ENCODE measurements at regions not wholly inside any gene's neighbourhood (a gene's known extent, or its start where the extent isn't known, plus 50 kb on each side); places are given as distances from the start of the nearest gene placed in this dataset.

DNA sequence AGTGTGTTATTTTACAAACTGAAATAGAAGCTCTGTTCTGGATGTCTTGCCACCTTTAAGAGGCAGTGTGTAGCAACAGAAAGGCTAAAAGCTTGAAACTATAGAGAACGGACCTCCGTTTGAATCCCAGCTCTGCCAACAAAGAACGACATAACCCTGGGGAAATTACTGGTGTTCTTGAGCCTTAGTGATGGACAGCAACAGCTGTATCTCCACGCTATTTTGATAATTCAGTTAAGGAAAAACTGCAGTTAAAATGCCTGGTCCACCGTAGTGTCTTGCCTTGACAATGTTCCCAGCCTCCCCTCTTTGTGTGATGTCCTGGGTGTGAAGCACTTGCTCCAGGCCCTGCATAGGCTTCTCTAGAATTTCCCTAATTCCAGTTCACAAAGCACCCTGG is 256.8 kb upstream of the HS3ST1 start:
- TF ChIP-seq, protein P1, sequence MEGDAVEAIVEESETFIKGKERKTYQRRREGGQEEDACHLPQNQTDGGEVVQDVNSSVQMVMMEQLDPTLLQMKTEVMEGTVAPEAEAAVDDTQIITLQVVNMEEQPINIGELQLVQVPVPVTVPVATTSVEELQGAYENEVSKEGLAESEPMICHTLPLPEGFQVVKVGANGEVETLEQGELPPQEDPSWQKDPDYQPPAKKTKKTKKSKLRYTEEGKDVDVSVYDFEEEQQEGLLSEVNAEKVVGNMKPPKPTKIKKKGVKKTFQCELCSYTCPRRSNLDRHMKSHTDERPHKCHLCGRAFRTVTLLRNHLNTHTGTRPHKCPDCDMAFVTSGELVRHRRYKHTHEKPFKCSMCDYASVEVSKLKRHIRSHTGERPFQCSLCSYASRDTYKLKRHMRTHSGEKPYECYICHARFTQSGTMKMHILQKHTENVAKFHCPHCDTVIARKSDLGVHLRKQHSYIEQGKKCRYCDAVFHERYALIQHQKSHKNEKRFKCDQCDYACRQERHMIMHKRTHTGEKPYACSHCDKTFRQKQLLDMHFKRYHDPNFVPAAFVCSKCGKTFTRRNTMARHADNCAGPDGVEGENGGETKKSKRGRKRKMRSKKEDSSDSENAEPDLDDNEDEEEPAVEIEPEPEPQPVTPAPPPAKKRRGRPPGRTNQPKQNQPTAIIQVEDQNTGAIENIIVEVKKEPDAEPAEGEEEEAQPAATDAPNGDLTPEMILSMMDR (IDR thresholded peaks at IDR 0.05; ENCODE audit: control extremely low read depth, extremely low read depth, low read depth, missing control alignments) = no peak
- ChIA-PET POLR2A (no interaction called here), CTCF (no interaction called here)
- no peak for DNase-seq (ENCODE audit: extremely low spot score)

DNA sequence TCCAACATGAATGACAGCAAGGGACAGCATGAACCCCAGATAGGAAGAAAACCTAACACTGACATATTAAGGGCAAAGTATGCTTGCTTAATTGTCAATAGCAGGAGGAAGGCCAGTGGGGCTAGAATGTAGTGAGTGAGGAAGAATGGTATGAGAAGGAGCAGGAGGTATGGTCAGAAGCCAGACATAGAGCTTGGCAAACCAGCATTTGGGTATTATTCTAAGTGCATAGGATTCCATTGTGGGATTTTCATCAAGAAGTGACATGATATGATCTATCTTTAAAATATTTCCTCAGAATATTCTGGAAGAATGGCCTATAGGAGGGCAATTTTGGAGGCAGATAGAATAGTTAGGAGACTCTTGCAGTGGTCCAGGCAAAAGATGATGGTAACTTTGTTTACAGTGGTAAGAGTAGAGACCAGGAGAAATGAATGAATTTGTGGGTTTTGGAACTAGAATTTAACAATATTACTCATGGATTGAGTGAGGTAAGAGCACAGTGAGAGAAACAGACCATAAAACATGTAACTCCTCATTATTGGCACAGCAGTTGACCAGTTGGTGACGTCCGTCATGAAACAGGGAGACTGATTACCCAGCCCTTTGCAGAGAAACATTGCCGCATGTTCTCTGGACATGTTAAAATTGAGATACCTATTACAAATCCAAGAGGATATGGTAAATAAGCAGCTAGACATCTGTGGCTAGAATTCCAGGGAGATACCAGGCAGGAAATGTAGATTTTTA is 246.5 kb upstream of the HS3ST1 start:
- ChIA-PET CTCF (no interaction called here), POLR2A (no interaction called here)
- DNase-seq (ENCODE audit: extremely low spot score) = no peak
- TF ChIP-seq, protein P1 (IDR thresholded peaks at IDR 0.05; ENCODE audit: control extremely low read depth, extremely low read depth, low read depth, missing control alignments) = no peak

DNA sequence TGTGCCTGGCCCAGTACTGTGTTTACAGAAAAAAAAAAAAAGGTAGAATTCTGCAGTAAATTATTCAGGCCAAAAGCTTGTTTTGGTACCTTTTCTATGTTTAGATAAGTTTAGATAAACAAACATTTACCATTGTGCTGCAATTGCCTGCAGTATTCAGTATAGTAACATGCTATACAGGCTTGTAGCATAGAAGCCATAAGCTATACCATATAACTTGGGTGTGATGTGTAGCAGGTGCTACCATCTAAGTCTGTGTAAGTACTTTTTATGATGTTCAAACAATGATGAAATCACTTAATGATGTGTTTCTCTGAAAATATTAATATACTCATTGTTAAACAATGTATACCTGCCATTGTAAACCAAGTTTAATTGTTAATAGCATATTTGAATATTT is 241.6 kb upstream of the HS3ST1 start:
- ChIA-PET CTCF (interaction anchor here (1.0 to 2.7 kb wide), 2 partner anchors 9 to 28 kb away, joined by 3 to 7 read pairs; no protein-coding TSS in a partner anchor), POLR2A (no interaction called here)
- DNase-seq (ENCODE audit: extremely low spot score) = no peak
- TF ChIP-seq, protein P1 (IDR thresholded peaks at IDR 0.05; ENCODE audit: control extremely low read depth, extremely low read depth, low read depth, missing control alignments) = no peak

DNA sequence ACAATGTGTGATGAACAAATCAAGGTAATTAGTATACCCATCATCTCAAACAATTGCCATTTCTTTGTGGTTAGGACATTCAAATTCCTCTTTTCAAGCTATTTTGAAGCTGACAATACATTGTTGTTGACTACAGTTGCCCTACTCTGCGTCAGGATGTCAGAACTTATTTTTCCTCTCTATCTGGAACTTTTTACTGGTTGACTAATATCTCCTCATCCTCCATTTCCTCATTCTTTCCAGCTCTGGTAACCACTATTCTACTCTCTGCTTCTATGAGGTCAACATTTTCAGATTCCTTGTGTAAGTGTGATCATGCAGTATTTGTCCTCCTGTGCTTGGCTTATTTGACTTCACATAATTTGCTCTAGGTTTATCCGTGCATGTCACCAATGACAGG is 240.5 kb upstream of the HS3ST1 start:
- no peak for DNase-seq (ENCODE audit: extremely low spot score)
- ChIA-PET CTCF (interaction anchor here (2.7 kb wide), 1 partner anchor 10 kb away, joined by 7 read pairs; no protein-coding TSS in a partner anchor), POLR2A (no interaction called here)
- TF ChIP-seq, protein P1 (IDR thresholded peaks at IDR 0.05; ENCODE audit: control extremely low read depth, extremely low read depth, low read depth, missing control alignments) = no peak

DNA sequence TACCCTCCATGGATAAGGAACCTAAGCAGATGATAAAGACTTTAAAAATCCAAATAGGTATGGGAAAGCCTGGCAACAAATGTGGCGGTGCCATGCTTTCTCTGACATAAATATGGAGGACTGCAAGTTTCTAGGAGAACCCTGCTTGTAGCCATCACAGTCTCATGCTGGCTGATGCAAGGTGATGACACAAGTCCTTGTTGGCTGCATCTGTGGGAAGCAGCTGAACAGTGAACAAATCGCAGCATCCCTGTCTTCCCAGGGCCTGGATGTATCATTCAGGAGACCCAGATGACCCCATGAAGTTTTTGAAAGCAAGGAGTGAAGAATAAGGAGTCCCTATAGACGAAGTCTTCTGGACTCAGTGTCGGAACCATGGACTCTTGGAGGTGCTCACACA is 234.4 kb upstream of the HS3ST1 start:
- ChIA-PET CTCF (no interaction called here), POLR2A (no interaction called here)
- TF ChIP-seq, protein P1 (IDR thresholded peaks at IDR 0.05; ENCODE audit: control extremely low read depth, extremely low read depth, low read depth, missing control alignments) = no peak
- DNase-seq (ENCODE audit: extremely low spot score) = no peak

DNA sequence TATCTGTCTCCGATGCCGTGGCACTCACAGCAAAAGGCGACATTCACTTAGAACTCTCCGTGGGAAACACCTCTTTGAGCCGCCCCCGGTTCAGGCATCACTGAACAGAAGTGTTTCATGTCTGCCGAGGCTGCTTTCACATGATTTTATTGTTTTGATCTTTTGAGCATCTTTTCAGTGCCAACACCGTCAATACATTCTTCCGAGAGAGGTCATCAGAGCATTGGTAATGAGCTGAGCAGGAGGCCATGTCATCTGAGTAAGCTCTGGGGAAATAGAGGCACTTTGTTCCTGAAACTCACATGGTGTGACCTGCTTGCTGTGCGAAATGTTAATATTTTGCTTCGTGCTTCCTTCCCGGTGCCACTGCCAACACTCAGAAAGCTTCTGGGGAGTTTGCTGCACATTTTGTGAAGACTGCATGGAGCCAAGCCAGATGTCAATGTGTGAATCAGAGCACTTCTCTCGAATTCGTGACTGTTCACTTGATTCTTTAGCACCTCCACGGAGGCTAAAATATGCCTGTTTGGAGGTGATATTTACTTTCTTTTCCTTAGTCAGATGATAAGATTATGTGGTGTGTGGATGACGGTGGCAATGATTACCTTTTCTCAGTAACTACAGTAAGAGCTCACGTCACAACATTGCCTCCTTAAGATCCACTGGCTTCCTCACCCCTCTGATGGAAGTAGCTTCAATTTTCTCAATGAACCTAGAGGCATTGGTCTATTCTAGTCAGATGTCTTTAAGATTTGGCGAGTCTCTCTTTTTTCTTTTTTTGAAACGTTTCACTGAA is 222.3 kb upstream of the HS3ST1 start:
- POLR2A ChIA-PET = no interaction called here

More for the DNA sequence above, 222.3 kb upstream of the HS3ST1 start:
- DNase-seq (ENCODE audit: extremely low spot score) = no peak
- TF ChIP-seq, protein P1 (IDR thresholded peaks at IDR 0.05; ENCODE audit: control extremely low read depth, extremely low read depth, low read depth, missing control alignments) = no peak
- CTCF ChIA-PET = no interaction called here
